Peyer's patch (tissue), 4 donors: ENCODE measurements at regions not wholly inside any gene's neighbourhood (a gene's known extent, or its start where the extent isn't known, plus 50 kb on each side); places are given as distances from the start of the nearest gene placed in this dataset.

ENCODE experiments used
- POLR2A ChIP-seq, 2 donors: fragments of 450-650 bp; IDR thresholded peaks; one replicate each; pipeline ENCODE4 v1.5.1; 2017; ENCODE audit warnings: antibody characterized with exemption in 2 of 2, mild to moderate bottlenecking in 2 of 2, moderate library complexity in 2 of 2
- TF ChIP-seq, protein P1 (sequence below), 6 experiments: fragments of 450-650 bp in 4 of 6; fragments of 200-600 bp in 2 of 6; sonication (generic) in 1 of 6; IDR thresholded peaks; one replicate each; pipeline ENCODE4 v1.5.1; 2017 to 2019; ENCODE audit warnings: antibody characterized with exemption in 6 of 6, mild to moderate bottlenecking in 3 of 6, moderate library complexity in 1 of 6

DNA sequence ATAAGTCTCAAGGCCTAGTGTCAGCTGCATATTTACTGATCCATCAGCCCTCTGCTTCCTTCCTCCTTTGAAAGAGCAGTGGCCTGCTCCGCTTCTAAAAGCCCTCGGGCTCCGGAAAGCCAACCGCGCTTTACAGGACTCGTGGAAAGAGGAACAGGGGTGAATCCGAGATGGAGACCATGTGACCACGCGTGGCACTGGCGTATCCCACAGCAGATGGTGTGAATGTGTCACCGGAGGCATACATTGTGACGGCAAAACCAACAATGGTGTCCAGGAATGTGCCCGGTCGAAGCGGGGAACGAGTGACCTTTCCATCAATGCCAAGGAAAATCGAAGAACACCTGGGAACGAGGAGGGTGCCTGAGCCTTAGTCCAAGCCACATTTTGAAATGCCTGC, 484.6 kb downstream of the SPATA31A7 start:
- TF ChIP-seq, protein P1, sequence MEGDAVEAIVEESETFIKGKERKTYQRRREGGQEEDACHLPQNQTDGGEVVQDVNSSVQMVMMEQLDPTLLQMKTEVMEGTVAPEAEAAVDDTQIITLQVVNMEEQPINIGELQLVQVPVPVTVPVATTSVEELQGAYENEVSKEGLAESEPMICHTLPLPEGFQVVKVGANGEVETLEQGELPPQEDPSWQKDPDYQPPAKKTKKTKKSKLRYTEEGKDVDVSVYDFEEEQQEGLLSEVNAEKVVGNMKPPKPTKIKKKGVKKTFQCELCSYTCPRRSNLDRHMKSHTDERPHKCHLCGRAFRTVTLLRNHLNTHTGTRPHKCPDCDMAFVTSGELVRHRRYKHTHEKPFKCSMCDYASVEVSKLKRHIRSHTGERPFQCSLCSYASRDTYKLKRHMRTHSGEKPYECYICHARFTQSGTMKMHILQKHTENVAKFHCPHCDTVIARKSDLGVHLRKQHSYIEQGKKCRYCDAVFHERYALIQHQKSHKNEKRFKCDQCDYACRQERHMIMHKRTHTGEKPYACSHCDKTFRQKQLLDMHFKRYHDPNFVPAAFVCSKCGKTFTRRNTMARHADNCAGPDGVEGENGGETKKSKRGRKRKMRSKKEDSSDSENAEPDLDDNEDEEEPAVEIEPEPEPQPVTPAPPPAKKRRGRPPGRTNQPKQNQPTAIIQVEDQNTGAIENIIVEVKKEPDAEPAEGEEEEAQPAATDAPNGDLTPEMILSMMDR (IDR thresholded peaks at IDR 0.05): no peak
- TF ChIP-seq POLR2A (IDR thresholded peaks at IDR 0.05): no peak
